IPS-15b (cell line): ENCODE measurements at regions not wholly inside any gene's neighbourhood (a gene's known extent, or its start where the extent isn't known, plus 50 kb on each side); places are given as distances from the start of the nearest gene placed in this dataset.

ENCODE experiments used
- H3K27me3 ChIP-seq: one replicate; pipeline ENCODE4 v1.6.1; 2013; ENCODE audit warnings: low read length; ENCODE audit not compliant: control insufficient read depth, insufficient read depth
- H3K36me3 ChIP-seq: one replicate; pipeline ENCODE4 v1.6.1; 2013; ENCODE audit warnings: low read length; ENCODE audit not compliant: control insufficient read depth, insufficient read depth
- H3K4me1 ChIP-seq: one replicate; pipeline ENCODE4 v1.6.1; 2013; ENCODE audit warnings: mild to moderate bottlenecking, low read length; ENCODE audit not compliant: control insufficient read depth, insufficient read depth
- H3K4me3 ChIP-seq: one replicate; pipeline ENCODE4 v1.5.1; 2013; ENCODE audit warnings: low read depth, low read length
- H3K9ac ChIP-seq: one replicate; pipeline ENCODE4 v1.6.1; 2013; ENCODE audit warnings: low read depth, mild to moderate bottlenecking, low read length
- H3K9me3 ChIP-seq: one replicate; pipeline ENCODE4 v1.6.1; 2013; ENCODE audit warnings: mild to moderate bottlenecking, low read length; ENCODE audit not compliant: control insufficient read depth, insufficient read depth

DNA sequence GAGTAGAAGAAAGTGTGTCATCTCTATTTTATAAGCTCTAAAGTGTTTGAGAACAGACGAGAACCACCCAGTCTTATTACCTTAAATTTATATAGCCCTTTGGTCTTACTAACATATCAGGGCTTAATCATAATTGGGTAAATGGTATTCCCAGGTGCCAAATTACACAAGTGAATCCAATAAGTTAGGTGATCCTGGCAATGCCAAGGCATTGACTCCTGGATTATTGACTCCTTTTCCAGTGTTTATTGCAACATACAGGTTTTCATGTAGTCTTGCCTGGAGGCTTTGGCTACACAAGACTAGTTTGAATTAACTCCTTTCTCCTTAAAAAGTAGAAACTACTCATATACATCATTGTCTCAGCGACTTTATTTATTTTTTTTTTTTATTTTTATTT lies 59.7 kb upstream of the MAPRE2 start:
- H3K27me3 ChIP-seq: peaks cover 30% of the 10 kb centered on the region
- H3K4me3 ChIP-seq: no peak overlapping the region
- peaks cover 8% of the 10 kb centered on the region for H3K4me1 ChIP-seq
- no peaks in the 10 kb centered on the region for H3K36me3 ChIP-seq
- H3K9me3 ChIP-seq: no peaks in the 10 kb centered on the region
- H3K9ac ChIP-seq: no peak overlapping the region

DNA sequence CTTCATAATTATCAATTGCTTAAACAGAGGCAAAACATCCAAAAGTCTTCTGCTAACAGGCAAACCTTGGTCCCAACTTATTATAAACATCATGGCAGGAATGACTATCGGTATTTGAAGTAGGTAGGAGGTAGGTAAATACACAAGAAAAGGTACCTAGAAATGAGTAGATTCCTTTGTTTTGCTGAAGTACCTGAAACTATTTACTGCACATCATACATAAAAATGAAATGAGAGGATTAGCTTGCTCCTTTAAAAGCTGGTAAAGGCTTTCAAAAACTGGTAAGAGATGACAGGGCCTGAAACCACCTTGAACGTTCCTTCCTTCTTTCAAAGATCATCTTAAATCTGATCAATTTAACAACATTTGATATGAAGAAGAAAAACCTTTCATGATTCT lies 55.2 kb upstream of the MAPRE2 start:
- Histone ChIP-seq H3K27me3 (no peaks in the 10 kb centered on the region), H3K4me3 (no peak overlapping the region), H3K36me3 (no peaks in the 10 kb centered on the region), H3K9ac (no peak overlapping the region), H3K9me3 (no peaks in the 10 kb centered on the region), H3K4me1 (no peaks in the 10 kb centered on the region)

DNA sequence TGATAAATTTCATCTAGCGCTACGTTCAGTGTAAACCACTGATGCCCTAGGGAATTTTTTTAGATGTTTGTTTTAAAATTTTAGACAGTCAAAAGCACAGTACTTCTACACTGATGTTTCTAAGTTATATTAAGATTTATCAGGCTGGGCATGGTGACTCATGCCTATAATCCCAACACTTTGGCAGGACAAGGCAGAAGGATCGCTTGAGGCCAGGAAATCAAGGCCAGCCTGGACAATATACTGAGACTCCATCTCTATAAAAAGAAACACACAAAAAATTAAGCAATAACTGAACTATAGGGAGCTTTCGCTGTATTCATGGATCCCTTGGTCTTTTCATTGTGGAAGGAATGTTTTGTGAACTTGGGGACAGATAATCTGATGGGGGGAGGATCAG lies 50.6 kb upstream of the MAPRE2 start:
- Histone ChIP-seq H3K4me3 (no peak overlapping the region), H3K9me3 (no peaks in the 10 kb centered on the region), H3K4me1 (no peaks in the 10 kb centered on the region)

DNA sequence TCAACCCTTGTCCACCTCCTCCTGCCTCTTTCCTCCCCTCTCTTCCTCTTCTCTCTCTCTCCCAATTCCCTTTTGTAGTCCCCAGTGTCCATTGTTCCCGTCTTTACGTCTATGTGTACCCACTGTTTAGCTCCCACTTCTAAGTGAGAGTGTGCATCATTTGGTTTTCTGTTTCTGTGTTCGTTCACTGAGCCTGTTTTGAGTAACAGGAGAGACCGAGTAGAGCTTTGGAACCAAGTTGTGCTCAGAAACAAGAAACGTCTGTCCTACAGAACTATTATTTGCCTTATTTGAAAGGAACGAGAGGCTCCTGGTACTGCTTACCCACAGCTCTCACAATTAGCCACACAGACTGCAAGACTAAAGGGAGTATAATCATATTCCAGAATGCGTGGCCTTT lies 50.1 kb upstream of the MAPRE2 start:
- no peaks in the 10 kb centered on the region for H3K4me1 ChIP-seq
- H3K9ac ChIP-seq: no peak overlapping the region
- no peaks in the 10 kb centered on the region for H3K36me3 ChIP-seq
- no peaks in the 10 kb centered on the region for H3K27me3 ChIP-seq
- no peak overlapping the region for H3K4me3 ChIP-seq
- H3K9me3 ChIP-seq: no peaks in the 10 kb centered on the region

More for the DNA sequence above, 50.6 kb upstream of the MAPRE2 start:
- Histone ChIP-seq H3K36me3 (no peaks in the 10 kb centered on the region), H3K27me3 (no peaks in the 10 kb centered on the region), H3K9ac (no peak overlapping the region)
